ENCODE measurements at regions not wholly inside any gene's neighbourhood (a gene's known extent, or its start where the extent isn't known, plus 50 kb on each side); places are given as distances from the start of the nearest gene placed in this dataset.

DNA sequence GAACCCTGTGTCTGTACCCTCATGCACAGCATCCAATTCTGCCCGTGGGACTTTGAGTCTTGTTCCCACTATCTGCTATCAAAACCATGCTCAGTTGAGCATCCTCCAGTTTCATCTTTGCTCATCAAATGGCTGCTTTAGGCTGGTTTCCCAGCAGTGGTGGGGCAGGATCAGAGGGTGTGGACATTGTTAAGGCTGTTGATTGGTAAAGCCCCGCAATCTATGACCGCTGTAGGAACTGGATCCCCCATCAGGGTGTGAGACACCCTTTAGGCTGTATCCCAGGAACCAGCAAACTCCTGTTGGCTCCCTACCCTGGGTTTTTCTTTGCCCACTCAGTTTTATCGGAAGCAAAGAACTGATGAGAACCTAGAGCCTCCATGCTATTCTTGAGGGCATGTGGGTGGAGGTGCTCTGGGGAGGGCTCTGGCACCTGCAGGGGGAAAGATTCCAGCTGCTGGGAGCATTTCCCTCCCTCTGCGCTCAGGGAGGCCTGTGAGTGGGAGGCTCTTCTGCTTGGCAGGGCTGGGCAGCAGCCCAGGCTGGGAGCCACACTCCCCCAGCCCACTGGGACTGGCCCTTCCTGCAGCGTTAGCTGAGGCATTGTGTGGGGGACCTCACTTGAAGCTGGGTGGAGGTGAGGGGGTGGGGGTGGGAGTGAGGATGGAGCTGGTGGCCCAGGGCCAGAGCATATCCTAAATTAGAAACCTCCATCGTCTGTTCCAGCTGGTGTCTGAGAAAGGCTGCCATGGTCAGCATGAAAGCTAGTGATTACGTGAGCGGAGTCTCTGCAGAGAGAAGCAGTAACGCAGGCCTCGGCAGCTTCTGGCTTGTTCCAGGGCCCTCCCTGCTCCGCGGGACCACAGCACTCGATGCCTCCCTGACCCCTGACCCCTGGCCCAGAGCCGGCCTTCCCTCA lies 160.6 kb downstream of the IRF8 start:
- ATAC-seq (no peak), DNase-seq (ENCODE audit: low read depth, low spot score) (no peak)
- intact Hi-C loops (cut with micrococcal nuclease), result no loop called here
- no peaks in the 10 kb centered on the region for H3K9me3 ChIP-seq (ENCODE audit: control insufficient read depth in 1 of 2, insufficient read depth in 1 of 2, low read depth in 1 of 2, low read length in 2 of 2)
- no peaks in the 10 kb centered on the region for H4K20me1 ChIP-seq (ENCODE audit: insufficient read depth)
- ChIA-PET RAD21 (ENCODE audit: low non-redundant PET in 1 of 2, low total read pairs in 2 of 2, uncharacterized antibody in 2 of 2, unreplicated experiment in 2 of 2) (no interaction called here), POLR2A (no interaction called here), CTCF (no interaction called here)
- H3K9ac ChIP-seq (ENCODE audit: low read length), result no peak overlapping the region
- peaks cover 0 to 1% of the 10 kb centered on the region in 2 experiments; a peak in 1 of 4 replicates for H3K4me1 ChIP-seq (ENCODE audit: control insufficient read depth in 1 of 2, insufficient read depth in 2 of 2, low read length in 2 of 2)
- no peak overlapping the region for H3K4me2 ChIP-seq (ENCODE audit: low read length)
- H3K4me3 ChIP-seq (replicated peaks in 1 of 2; ENCODE audit: low read depth in 1 of 2, low read length in 2 of 2), result no peak overlapping the region
- no TSS peak for BruUV-seq (replicated peaks)
- no peaks in the 10 kb centered on the region for H3K9me2 ChIP-seq (ENCODE audit: insufficient read depth)
- H3K27ac ChIP-seq (ENCODE audit: low read depth, low read length), result no peak overlapping the region
- no peaks in the 10 kb centered on the region for H3K79me2 ChIP-seq (ENCODE audit: insufficient read depth, low read length)
- H3K27me3 ChIP-seq (ENCODE audit: insufficient read depth, low read length), result peaks cover 38% of the 10 kb centered on the region
- H2AFZ ChIP-seq (ENCODE audit: low read depth, low read length, poor library complexity, severe bottlenecking), result no peak overlapping the region
- H3K36me3 ChIP-seq (ENCODE audit: control insufficient read depth in 1 of 2, insufficient read depth in 2 of 2, low read length in 2 of 2), result no peaks in the 10 kb centered on the region
- TF ChIP-seq SIN3A (IDR thresholded peaks at IDR 0.05; ENCODE audit: low read depth) (no peak), FOSL1 (IDR thresholded peaks at IDR 0.05; ENCODE audit: low read depth) (no peak), EZH2phosphoT487 (IDR thresholded peaks at IDR 0.05; ENCODE audit: borderline replicate concordance) (no peak), CEBPB (IDR thresholded peaks at IDR 0.05; ENCODE audit: low read depth) (no peak), SRF (IDR thresholded peaks at IDR 0.05; ENCODE audit: low read depth) (no peak), POLR2AphosphoS5 (IDR thresholded peaks at IDR 0.05; ENCODE audit: low read depth, low read length) (no peak), ZNF274 (IDR thresholded peaks at IDR 0.05; ENCODE audit: low read depth, low read length) (no peak), CBX3 (IDR thresholded peaks at IDR 0.05; ENCODE audit: low read depth) (no peak), JUND (IDR thresholded peaks at IDR 0.05) (no peak)
- TF ChIP-seq, protein P1, sequence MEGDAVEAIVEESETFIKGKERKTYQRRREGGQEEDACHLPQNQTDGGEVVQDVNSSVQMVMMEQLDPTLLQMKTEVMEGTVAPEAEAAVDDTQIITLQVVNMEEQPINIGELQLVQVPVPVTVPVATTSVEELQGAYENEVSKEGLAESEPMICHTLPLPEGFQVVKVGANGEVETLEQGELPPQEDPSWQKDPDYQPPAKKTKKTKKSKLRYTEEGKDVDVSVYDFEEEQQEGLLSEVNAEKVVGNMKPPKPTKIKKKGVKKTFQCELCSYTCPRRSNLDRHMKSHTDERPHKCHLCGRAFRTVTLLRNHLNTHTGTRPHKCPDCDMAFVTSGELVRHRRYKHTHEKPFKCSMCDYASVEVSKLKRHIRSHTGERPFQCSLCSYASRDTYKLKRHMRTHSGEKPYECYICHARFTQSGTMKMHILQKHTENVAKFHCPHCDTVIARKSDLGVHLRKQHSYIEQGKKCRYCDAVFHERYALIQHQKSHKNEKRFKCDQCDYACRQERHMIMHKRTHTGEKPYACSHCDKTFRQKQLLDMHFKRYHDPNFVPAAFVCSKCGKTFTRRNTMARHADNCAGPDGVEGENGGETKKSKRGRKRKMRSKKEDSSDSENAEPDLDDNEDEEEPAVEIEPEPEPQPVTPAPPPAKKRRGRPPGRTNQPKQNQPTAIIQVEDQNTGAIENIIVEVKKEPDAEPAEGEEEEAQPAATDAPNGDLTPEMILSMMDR (IDR thresholded peaks at IDR 0.05 in 2 of 3, conservative IDR thresholded peaks at IDR 0.05 in 1 of 3; ENCODE audit: borderline replicate concordance in 1 of 3, insufficient read depth in 1 of 3, low read depth in 2 of 3, low read length in 2 of 3), result no peak
